Ammon's horn (tissue), 1 donor: ENCODE measurements at regions not wholly inside any gene's neighbourhood (a gene's known extent, or its start where the extent isn't known, plus 50 kb on each side); places are given as distances from the start of the nearest gene placed in this dataset.

ENCODE experiments used
- DNase-seq: peaks from one replicate; pipeline ENCODE4 v3.0.0-alpha.2; 2016; ENCODE audit warnings: low spot score

GRCh38 chr20:22404419-22405170, 179.8 kb downstream of the FOXA2 start:
- DNase-seq, result no peak

GRCh38 chr20:22403632-22404361, 180.6 kb downstream of the FOXA2 start:
- no peak for DNase-seq

GRCh38 chr20:22403022-22403631, 181.2 kb downstream of the FOXA2 start:
- DNase-seq, result no peak

GRCh38 chr20:22402550-22402949, 181.8 kb downstream of the FOXA2 start:
- DNase-seq, result no peak

GRCh38 chr20:22400440-22400839, 183.9 kb downstream of the FOXA2 start:
- DNase-seq, result no peak

GRCh38 chr20:22394583-22394982, 189.8 kb downstream of the FOXA2 start:
- DNase-seq, result no peak

GRCh38 chr20:22390543-22390903, 193.8 kb downstream of the FOXA2 start:
- DNase-seq, result no peak

GRCh38 chr20:22389836-22390542, 194.4 kb downstream of the FOXA2 start:
- DNase-seq, result no peak

- no peak for DNase-seq
Observed at GRCh38 chr20:22387452-22387851, 196.9 kb downstream of the FOXA2 start.

- DNase-seq, result no peak
Observed at GRCh38 chr20:22386306-22386623, 198.1 kb downstream of the FOXA2 start.

- peak; percentile 40 for DNase-seq
Observed at GRCh38 chr20:22385602-22386305, 198.6 kb downstream of the FOXA2 start.

- no peak for DNase-seq
Observed at GRCh38 chr20:22384978-22385377, 199.4 kb downstream of the FOXA2 start.

GRCh38 chr20:22383156-22383555, 201.2 kb downstream of the FOXA2 start:
- no peak for DNase-seq

GRCh38 chr20:22382742-22383141, 201.6 kb downstream of the FOXA2 start:
- DNase-seq, result no peak

GRCh38 chr20:22381812-22382416, 202.5 kb downstream of the FOXA2 start:
- no peak for DNase-seq

GRCh38 chr20:22379472-22379871, 204.9 kb downstream of the FOXA2 start:
- no peak for DNase-seq

GRCh38 chr20:22374678-22375590, 209.4 kb downstream of the FOXA2 start:
- no peak for DNase-seq

GRCh38 chr20:22374066-22374465, 210.3 kb downstream of the FOXA2 start:
- no peak for DNase-seq

GRCh38 chr20:22373164-22373895, 211.0 kb downstream of the FOXA2 start:
- no peak for DNase-seq

GRCh38 chr20:22371843-22372242, 212.5 kb downstream of the FOXA2 start:
- no peak for DNase-seq
